Right renal cortex interstitium (tissue), 3 donors: ENCODE measurements at regions not wholly inside any gene's neighbourhood (a gene's known extent, or its start where the extent isn't known, plus 50 kb on each side); places are given as distances from the start of the nearest gene placed in this dataset.
"Not testable (repeated sequence)": the region's sequence is repeated elsewhere in the genome, so short reads cannot be mapped to it uniquely, and the experiment has no call there.

Experiments used
- DNase-seq, 3 donors: peaks; one replicate each; pipeline ENCODE4 v3.0.0-alpha.2; 2013; ENCODE audit warnings: low read depth in 3 of 3, low spot score in 2 of 3

- no peak for DNase-seq
These were observed 70.4 kb downstream of the TDRD15 start for GRCh38 chr2:21194147-21194546.

GRCh38 chr2:21194858-21195271 lies 71.1 kb downstream of the TDRD15 start:
- DNase-seq = no peak

GRCh38 chr2:21195326-21195725 lies 71.6 kb downstream of the TDRD15 start:
- no peak for DNase-seq

GRCh38 chr2:21198637-21199036 lies 74.9 kb downstream of the TDRD15 start:
- no peak for DNase-seq

GRCh38 chr2:21203976-21204375 lies 80.2 kb downstream of the TDRD15 start:
- DNase-seq = no peak

GRCh38 chr2:21214085-21214484 lies 90.3 kb downstream of the TDRD15 start:
- DNase-seq = not testable (repeated sequence)

DNA sequence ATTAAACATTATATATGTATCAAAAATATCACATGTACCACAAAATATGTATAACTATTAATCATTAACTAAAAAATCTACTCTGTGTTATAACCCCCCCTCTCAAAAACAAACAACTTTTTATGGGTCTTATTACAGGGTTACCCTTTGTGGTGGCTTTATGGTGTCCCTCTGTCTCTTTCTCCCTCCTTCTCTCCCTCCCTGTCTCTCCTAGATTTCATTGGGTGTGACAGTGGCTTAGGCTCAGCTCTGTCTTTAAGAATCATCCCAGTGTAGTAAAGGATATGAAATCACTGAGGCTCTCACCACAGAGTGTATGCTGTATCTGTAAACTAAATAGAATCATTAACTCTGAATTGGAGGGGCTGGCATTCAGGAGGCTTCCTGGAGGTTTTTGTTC lies 93.7 kb downstream of the TDRD15 start:
- no peak for DNase-seq

DNA sequence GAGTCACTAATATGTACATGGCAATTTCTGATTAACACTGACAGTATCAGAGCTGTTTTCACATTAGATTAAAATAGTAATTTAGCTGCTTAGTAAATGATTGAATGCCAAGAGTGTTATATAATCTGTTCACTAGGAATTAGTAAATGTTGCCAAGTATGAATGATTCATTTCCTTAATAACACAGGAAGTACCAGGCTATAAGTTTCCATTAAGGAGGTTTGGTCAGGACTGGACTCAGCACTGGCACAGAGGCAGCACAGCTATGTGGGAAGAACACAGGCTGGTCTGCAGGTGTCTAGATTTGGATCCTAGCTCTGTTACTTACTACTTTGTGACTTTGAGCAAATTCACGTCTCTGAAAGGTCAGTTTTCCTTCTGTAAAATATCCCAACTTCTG lies 97.2 kb downstream of the TDRD15 start:
- DNase-seq = no peak

DNA sequence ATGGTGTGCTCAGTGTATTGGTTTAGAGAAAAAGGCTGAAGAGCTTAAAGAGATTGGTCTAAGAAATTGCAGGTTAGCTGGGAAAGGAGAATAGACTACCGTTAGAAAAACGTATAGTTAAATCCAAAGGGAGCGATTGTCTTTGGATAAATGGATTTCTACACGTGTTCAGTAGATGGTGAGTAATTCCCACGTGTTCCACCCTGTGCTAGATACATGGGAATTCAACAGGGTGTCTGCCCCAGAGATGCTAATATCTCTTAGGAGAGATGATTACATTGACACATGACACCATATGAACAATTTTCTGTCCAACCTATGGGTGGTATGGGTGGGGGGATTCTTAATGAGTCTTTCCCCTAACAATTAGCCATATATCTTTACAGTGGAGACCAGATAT lies 99.8 kb downstream of the TDRD15 start:
- no peak for DNase-seq

DNA sequence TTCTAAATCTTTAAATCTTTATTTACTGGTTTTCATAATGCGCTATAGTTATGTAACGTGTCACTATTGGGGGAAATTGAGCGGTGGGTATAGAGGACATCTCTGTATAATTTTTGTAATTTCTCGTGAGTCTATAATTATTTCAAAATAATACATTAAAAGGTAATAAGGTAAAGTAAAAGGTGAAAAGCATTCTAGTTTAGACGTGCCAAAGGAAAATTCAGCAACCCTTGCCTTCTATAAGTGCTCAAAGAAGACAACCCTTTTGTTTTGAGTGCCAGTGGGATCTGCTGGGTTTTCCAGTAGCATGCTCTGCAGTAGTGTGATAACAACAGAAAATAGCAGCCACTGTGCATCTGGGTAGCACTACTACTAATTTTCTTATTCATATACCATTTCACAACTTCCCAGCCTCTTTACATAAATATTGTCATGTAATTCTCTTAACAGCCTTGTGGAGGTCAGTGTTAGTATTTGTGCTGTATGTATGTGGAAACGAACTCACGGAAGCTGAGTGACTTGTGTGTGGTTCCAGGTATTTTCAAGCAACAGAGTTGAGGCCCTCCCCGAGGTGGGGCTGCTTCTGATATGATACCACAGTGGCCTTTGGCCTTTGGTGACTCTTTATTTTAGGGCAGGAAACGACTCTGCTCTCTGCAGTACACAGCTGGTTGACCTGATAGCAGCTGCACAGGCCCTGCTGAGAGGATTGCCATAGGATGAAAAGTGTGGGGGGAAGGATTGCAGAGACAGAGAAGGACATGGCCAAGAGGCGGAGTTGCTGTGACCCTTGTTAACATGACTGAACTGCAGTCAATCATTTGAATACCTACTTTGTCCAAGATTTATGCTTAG lies 104.5 kb downstream of the TDRD15 start:
- DNase-seq = no peak

GRCh38 chr2:21229302-21229701 lies 105.5 kb downstream of the TDRD15 start:
- no peak for DNase-seq

DNA sequence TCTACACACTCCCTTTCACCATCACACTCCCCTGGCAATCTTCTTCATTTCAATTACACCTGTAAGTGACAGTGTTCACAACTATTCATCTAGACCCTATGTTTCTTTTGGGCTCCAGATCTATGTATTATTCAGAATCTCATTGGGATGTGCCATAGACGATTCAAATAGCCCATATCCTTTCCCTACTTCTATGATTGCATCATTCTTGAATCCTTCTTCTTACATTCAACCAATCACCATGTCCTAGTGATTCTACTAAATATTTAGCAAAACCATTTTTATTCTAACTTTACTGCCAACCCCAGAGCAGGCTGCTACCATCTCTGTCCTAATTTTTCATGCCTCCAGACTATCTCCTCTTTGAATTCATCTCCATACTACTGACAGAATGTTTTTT lies 106.4 kb downstream of the TDRD15 start:
- DNase-seq = no peak

GRCh38 chr2:21231985-21232384 lies 108.2 kb downstream of the TDRD15 start:
- DNase-seq = no peak

DNA sequence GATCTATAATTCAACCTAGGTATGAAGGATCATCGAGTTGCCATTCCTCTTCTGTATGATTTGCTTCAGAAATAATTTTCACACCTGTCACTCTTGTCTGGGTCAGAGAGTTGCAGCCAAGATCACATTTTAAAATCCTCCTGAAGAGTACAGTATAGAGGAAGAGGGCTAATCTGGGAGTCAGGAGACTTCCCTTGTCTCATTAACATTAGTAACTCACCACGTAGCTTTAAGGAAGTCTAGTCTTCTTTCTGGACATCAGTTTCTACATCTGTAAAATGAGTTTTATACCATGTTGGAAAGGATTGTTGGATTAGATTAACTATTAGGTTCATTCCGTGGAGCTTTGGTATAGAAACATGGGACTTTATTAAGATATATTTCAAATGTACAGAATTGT lies 109.4 kb downstream of the TDRD15 start:
- no peak for DNase-seq

DNA sequence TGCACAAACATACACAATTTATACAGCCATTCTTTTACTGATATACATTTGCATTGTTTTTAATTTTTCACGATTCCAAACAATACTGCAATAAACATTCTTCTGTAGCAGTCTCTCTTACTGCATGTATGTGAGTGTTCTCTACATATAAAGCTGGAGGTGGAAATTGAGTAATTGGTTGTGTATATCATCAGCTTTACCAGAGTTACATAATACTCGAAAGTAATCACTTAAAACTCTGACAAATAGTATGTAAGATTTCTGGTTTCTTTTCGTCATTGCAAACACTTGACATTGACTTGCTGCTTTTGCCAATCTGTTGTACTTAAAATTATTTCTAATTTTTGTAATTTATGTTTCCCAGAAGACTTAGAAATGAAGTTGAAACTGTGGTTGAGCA lies 110.2 kb downstream of the TDRD15 start:
- DNase-seq = no peak

GRCh38 chr2:21234464-21235120 lies 110.8 kb downstream of the TDRD15 start:
- no peak for DNase-seq

GRCh38 chr2:21239749-21240148 lies 116.0 kb downstream of the TDRD15 start:
- not testable (repeated sequence) for DNase-seq

- DNase-seq = no peak
These were observed 120.4 kb downstream of the TDRD15 start for GRCh38 chr2:21244161-21244560.

DNA sequence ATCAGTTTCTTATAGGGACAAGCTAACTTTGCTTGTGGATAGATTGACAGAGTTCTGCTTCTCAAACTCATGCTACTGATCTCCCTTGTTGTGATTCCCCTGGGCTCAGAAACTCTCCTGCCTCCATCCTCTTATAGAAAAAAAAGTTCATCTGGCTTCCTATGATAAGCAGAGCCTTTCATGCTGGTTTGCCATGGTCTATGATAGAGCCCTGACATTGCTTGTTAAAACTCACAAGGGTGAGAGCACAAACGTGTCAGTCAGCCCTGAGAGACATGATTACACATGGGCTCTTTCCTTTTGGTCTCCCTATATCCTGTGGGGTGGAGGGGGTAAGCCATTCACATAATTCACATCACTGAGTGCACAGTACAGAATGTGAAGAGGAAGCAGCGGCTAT lies 121.8 kb downstream of the TDRD15 start:
- no peak for DNase-seq

GRCh38 chr2:21249367-21249766 lies 125.6 kb downstream of the TDRD15 start:
- no peak for DNase-seq

GRCh38 chr2:21250673-21251072 lies 126.9 kb downstream of the TDRD15 start:
- DNase-seq = no peak
